Liver (tissue), 8 donors: ENCODE measurements at regions not wholly inside any gene's neighbourhood (a gene's known extent, or its start where the extent isn't known, plus 50 kb on each side); places are given as distances from the start of the nearest gene placed in this dataset.

ENCODE experiments used
- DNase-seq: peaks from one replicate; pipeline ENCODE4 v3.0.0-alpha.2; 2017; ENCODE audit warnings: low spot score
- H3K27ac ChIP-seq, 2 donors: one replicate each; pipeline ENCODE4 v1.7.0; 2013; ENCODE audit warnings: inconsistent platforms in 2 of 2, low read length in 2 of 2, control low read depth in 1 of 2, low read depth in 1 of 2, mild to moderate bottlenecking in 1 of 2
- H3K27me3 ChIP-seq, 4 donors: one replicate each; pipeline versions ENCODE4 v1.6.1 to v1.7.0; 2013; ENCODE audit warnings: low read length in 3 of 4, inconsistent platforms in 1 of 4, mild to moderate bottlenecking in 1 of 4, moderate library complexity in 1 of 4; ENCODE audit not compliant: control insufficient read depth in 4 of 4, insufficient read depth in 4 of 4
- H3K36me3 ChIP-seq, 4 donors: one replicate each; pipeline versions ENCODE4 v1.6.1 to v1.7.0; 2013; ENCODE audit warnings: low read length in 3 of 4, mild to moderate bottlenecking in 3 of 4, low read depth in 1 of 4, moderate library complexity in 1 of 4; ENCODE audit not compliant: control insufficient read depth in 4 of 4, insufficient read depth in 3 of 4
- H3K4me1 ChIP-seq, 4 donors: one replicate each; pipeline versions ENCODE4 v1.6.1 to v1.7.0; 2013; ENCODE audit warnings: low read length in 3 of 4, mild to moderate bottlenecking in 3 of 4, moderate library complexity in 1 of 4; ENCODE audit not compliant: control insufficient read depth in 4 of 4, insufficient read depth in 4 of 4
- H3K4me3 ChIP-seq, 3 donors: one replicate each; pipeline versions ENCODE4 v1.6.1 to v1.7.0; 2013; ENCODE audit warnings: low read length in 3 of 3, control low read depth in 1 of 3, low read depth in 1 of 3, mild to moderate bottlenecking in 1 of 3
- H3K9ac ChIP-seq, 2 donors: one replicate each; pipeline ENCODE4 v1.7.0; 2013; ENCODE audit warnings: low read length in 2 of 2, mild to moderate bottlenecking in 2 of 2, moderate library complexity in 2 of 2, control low read depth in 1 of 2, low read depth in 1 of 2
- H3K9me3 ChIP-seq, 4 donors: one replicate each; pipeline versions ENCODE4 v1.6.1 to v1.7.0; 2013; ENCODE audit warnings: low read length in 3 of 4; ENCODE audit not compliant: control insufficient read depth in 4 of 4
- EGR1 ChIP-seq, 2 donors: IDR thresholded peaks; 2 replicates each; pipeline ENCODE4 v1.6.1; 2016 to 2018; ENCODE audit warnings: antibody characterized with exemption in 2 of 2, low read depth in 2 of 2
- FOXA1 ChIP-seq: IDR thresholded peaks from 2 replicates; pipeline ENCODE4 v1.6.1; 2016; ENCODE audit warnings: antibody characterized with exemption
- FOXA2 ChIP-seq: IDR thresholded peaks from 2 replicates; pipeline ENCODE4 v1.6.1; 2016; ENCODE audit warnings: antibody characterized with exemption
- GABPA ChIP-seq, 2 donors: IDR thresholded peaks in 1 of 2; conservative IDR thresholded peaks in 1 of 2; 2 replicates each; pipeline ENCODE4 v1.6.1; 2016; ENCODE audit warnings: antibody characterized with exemption in 2 of 2, mild to moderate bottlenecking in 1 of 2, moderate library complexity in 1 of 2
- HNF4A ChIP-seq, 2 donors: conservative IDR thresholded peaks; 2 replicates each; pipeline ENCODE4 v1.6.1; 2016; ENCODE audit warnings: antibody characterized with exemption in 2 of 2, mild to moderate bottlenecking in 2 of 2
- HNF4G ChIP-seq: IDR thresholded peaks from 2 replicates; pipeline ENCODE4 v1.6.1; 2016; ENCODE audit warnings: antibody characterized with exemption
- JUND ChIP-seq, 2 donors: IDR thresholded peaks; 2 replicates each; pipeline ENCODE4 v1.6.1; 2016; ENCODE audit warnings: antibody characterized with exemption in 2 of 2
- NR2F2 ChIP-seq: IDR thresholded peaks from 2 replicates; pipeline ENCODE4 v1.6.1; 2016; ENCODE audit warnings: antibody characterized with exemption
- RAD21 ChIP-seq, 2 donors: IDR thresholded peaks; 2 replicates each; pipeline ENCODE4 v1.6.1; 2016; ENCODE audit warnings: antibody characterized with exemption in 2 of 2, mild to moderate bottlenecking in 2 of 2
- RXRA ChIP-seq, 2 donors: IDR thresholded peaks; 2 replicates each; pipeline ENCODE4 v1.6.1; 2017 to 2018; ENCODE audit warnings: antibody characterized with exemption in 2 of 2, mild to moderate bottlenecking in 1 of 2
- SP1 ChIP-seq: IDR thresholded peaks from 2 replicates; pipeline ENCODE4 v1.6.1; 2018; ENCODE audit warnings: antibody characterized with exemption, mild to moderate bottlenecking
- TAF1 ChIP-seq: conservative IDR thresholded peaks from 2 replicates; pipeline ENCODE4 v1.6.1; 2016; ENCODE audit warnings: antibody characterized with exemption, mild to moderate bottlenecking
- YY1 ChIP-seq: IDR thresholded peaks from 2 replicates; pipeline ENCODE4 v1.6.1; 2016; ENCODE audit warnings: antibody characterized with exemption, mild to moderate bottlenecking
- WGBS: extraction: QIAGEN DNeasy Blood & Tissue Kit; methylation state at CpG from one replicate; pipeline ENCODE4 v1.1.7; 2013; 5-methylcytosine and 5-hydroxymethylcytosine counted together
- TF ChIP-seq, protein P1 (sequence below): IDR thresholded peaks from 2 replicates; pipeline ENCODE4 v1.6.1; 2016; ENCODE audit warnings: antibody characterized with exemption, mild to moderate bottlenecking
- TF ChIP-seq, protein P2 (sequence below): IDR thresholded peaks from 2 replicates; pipeline ENCODE4 v1.6.1; 2016; ENCODE audit warnings: antibody characterized with exemption
- TF ChIP-seq, protein P3 (sequence below): IDR thresholded peaks from 2 replicates; pipeline ENCODE4 v1.6.1; 2016; ENCODE audit warnings: antibody characterized with exemption
- TF ChIP-seq, protein P4 (sequence below): fragments of 150-350 bp; IDR thresholded peaks from 2 replicates; pipeline ENCODE4 v1.5.1; 2017; ENCODE audit warnings: improper control_type of control experiment, low read depth, low read length; ENCODE audit not compliant: missing input control
- TF ChIP-seq, protein P5 (sequence below): IDR thresholded peaks from 2 replicates; pipeline ENCODE4 v1.6.1; 2016; ENCODE audit warnings: antibody characterized with exemption
- donor health status: healthy.
- donor health status: healthy.
- donor health status: healthy.
- donor health status: healthy.
- donor health status: healthy.

DNA sequence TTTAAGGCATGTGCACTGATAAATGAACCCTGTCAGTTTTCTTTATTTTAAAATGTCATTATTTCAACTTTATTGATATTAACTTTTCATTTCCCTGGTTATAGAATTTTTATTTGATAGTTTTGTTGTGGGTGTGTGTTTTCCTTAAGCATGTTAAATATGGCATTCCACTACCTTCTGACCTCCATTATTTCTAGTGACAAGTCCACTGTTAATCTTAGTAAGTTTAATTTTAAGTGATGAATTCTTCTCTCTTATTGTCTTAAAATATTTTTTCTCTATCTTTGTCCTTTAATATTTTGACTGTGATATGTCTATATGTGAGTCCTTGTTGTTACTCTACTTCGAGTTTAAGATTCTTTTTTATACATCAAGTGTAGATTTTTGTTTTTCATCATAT, 685.7 kb downstream of the GALR1 start:
- Histone ChIP-seq H3K9ac (no peak overlapping the region), H3K9me3 (no peaks in the 10 kb centered on the region), H3K36me3 (no peaks in the 10 kb centered on the region), H3K27ac (no peak overlapping the region), H3K4me3 (no peak overlapping the region), H3K27me3 (no peaks in the 10 kb centered on the region), H3K4me1 (no peaks in the 10 kb centered on the region)
- WGBS: 45% methylated on average over 1 of the region's 1 CpG
- DNase-seq: no peak
- no peak for TF ChIP-seq JUND (IDR thresholded peaks at IDR 0.05)

DNA sequence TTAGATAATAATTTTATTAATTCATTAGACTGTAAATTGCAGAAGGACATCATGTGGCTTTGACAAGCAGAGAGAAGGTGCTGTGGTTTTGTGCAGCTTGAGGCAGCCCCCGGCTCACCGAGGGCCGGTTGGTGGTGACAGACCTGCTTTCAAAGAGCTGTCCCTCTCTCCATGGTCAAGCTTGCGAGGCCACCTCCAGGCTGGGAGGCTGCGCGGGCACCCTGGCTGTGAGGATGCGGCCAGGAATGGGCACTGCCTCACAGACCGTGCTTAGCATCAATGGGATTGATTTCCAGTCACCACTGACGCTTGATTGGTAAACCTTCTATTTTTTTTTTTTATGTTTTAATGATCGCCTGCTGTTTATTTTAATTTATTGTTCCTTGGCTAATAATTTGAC, 690.9 kb downstream of the GALR1 start:
- Histone ChIP-seq H3K27ac (no peak overlapping the region), H3K4me1 (no peaks in the 10 kb centered on the region), H3K9ac (no peak overlapping the region), H3K9me3 (no peaks in the 10 kb centered on the region), H3K27me3 (peaks cover 0 to 4% (median under 1%) of the 10 kb centered on the region in 4 donors), H3K4me3 (no peak overlapping the region), H3K36me3 (no peaks in the 10 kb centered on the region)
- DNase-seq: no peak
- 67% methylated on average over 10 of the region's 10 CpGs for WGBS
- TF ChIP-seq YY1 (no peak), SP1 (no peak), FOXA1 (no peak), NR2F2 (no peak), RAD21 (IDR thresholded peaks at IDR 0.05) (no peak), FOXA2 (no peak), EGR1 (IDR thresholded peaks at IDR 0.05; ENCODE audit: low read depth in 2 of 2) (no peak), RXRA (IDR thresholded peaks at IDR 0.05) (no peak), GABPA (IDR thresholded peaks at IDR 0.05 in 1 of 2, conservative IDR thresholded peaks at IDR 0.05 in 1 of 2) (no peak), TAF1 (no peak), JUND (IDR thresholded peaks at IDR 0.05) (no peak), HNF4A (conservative IDR thresholded peaks at IDR 0.05) (no peak), HNF4G (no peak)
- TF ChIP-seq, protein P1, sequence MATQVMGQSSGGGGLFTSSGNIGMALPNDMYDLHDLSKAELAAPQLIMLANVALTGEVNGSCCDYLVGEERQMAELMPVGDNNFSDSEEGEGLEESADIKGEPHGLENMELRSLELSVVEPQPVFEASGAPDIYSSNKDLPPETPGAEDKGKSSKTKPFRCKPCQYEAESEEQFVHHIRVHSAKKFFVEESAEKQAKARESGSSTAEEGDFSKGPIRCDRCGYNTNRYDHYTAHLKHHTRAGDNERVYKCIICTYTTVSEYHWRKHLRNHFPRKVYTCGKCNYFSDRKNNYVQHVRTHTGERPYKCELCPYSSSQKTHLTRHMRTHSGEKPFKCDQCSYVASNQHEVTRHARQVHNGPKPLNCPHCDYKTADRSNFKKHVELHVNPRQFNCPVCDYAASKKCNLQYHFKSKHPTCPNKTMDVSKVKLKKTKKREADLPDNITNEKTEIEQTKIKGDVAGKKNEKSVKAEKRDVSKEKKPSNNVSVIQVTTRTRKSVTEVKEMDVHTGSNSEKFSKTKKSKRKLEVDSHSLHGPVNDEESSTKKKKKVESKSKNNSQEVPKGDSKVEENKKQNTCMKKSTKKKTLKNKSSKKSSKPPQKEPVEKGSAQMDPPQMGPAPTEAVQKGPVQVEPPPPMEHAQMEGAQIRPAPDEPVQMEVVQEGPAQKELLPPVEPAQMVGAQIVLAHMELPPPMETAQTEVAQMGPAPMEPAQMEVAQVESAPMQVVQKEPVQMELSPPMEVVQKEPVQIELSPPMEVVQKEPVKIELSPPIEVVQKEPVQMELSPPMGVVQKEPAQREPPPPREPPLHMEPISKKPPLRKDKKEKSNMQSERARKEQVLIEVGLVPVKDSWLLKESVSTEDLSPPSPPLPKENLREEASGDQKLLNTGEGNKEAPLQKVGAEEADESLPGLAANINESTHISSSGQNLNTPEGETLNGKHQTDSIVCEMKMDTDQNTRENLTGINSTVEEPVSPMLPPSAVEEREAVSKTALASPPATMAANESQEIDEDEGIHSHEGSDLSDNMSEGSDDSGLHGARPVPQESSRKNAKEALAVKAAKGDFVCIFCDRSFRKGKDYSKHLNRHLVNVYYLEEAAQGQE: no peak
- TF ChIP-seq, protein P2, sequence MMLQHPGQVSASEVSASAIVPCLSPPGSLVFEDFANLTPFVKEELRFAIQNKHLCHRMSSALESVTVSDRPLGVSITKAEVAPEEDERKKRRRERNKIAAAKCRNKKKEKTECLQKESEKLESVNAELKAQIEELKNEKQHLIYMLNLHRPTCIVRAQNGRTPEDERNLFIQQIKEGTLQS: no peak
- TF ChIP-seq, protein P3, sequence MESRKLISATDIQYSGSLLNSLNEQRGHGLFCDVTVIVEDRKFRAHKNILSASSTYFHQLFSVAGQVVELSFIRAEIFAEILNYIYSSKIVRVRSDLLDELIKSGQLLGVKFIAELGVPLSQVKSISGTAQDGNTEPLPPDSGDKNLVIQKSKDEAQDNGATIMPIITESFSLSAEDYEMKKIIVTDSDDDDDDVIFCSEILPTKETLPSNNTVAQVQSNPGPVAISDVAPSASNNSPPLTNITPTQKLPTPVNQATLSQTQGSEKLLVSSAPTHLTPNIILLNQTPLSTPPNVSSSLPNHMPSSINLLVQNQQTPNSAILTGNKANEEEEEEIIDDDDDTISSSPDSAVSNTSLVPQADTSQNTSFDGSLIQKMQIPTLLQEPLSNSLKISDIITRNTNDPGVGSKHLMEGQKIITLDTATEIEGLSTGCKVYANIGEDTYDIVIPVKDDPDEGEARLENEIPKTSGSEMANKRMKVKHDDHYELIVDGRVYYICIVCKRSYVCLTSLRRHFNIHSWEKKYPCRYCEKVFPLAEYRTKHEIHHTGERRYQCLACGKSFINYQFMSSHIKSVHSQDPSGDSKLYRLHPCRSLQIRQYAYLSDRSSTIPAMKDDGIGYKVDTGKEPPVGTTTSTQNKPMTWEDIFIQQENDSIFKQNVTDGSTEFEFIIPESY: no peak
- TF ChIP-seq, protein P4, sequence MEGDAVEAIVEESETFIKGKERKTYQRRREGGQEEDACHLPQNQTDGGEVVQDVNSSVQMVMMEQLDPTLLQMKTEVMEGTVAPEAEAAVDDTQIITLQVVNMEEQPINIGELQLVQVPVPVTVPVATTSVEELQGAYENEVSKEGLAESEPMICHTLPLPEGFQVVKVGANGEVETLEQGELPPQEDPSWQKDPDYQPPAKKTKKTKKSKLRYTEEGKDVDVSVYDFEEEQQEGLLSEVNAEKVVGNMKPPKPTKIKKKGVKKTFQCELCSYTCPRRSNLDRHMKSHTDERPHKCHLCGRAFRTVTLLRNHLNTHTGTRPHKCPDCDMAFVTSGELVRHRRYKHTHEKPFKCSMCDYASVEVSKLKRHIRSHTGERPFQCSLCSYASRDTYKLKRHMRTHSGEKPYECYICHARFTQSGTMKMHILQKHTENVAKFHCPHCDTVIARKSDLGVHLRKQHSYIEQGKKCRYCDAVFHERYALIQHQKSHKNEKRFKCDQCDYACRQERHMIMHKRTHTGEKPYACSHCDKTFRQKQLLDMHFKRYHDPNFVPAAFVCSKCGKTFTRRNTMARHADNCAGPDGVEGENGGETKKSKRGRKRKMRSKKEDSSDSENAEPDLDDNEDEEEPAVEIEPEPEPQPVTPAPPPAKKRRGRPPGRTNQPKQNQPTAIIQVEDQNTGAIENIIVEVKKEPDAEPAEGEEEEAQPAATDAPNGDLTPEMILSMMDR: no peak
- TF ChIP-seq, protein P5, sequence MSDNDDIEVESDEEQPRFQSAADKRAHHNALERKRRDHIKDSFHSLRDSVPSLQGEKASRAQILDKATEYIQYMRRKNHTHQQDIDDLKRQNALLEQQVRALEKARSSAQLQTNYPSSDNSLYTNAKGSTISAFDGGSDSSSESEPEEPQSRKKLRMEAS: no peak
